Vagina (tissue), 2 donors: ENCODE measurements at regions not wholly inside any gene's neighbourhood (a gene's known extent, or its start where the extent isn't known, plus 50 kb on each side); places are given as distances from the start of the nearest gene placed in this dataset.

Experiments
- DNase-seq, 2 donors: peaks; one replicate each; pipeline ENCODE4 v3.0.0-alpha.2; 2017; ENCODE audit errors: extremely low spot score in 2 of 2
- H3K27ac ChIP-seq: fragments of 200-600 bp; sonication (generic); one replicate; pipeline ENCODE4 v1.5.1; 2019
- H3K27me3 ChIP-seq: fragments of 200-600 bp; sonication (generic); one replicate; pipeline ENCODE4 v1.5.1; 2019
- H3K36me3 ChIP-seq, 2 donors: fragments of 200-600 bp; sonication (generic); one replicate each; pipeline ENCODE4 v1.5.1; 2017 to 2019
- H3K4me1 ChIP-seq: fragments of 200-600 bp; sonication (generic); one replicate; pipeline ENCODE4 v1.5.1; 2019
- H3K4me3 ChIP-seq, 2 donors: fragments of 200-600 bp; sonication (generic); 1 replicate in 1 of 2; 2 replicates in 1 of 2; pipeline ENCODE4 v1.5.1; 2016 to 2019
- H3K9me3 ChIP-seq: fragments of 200-600 bp; sonication (generic); one replicate; pipeline ENCODE4 v1.5.1; 2019
- POLR2A ChIP-seq, 2 donors: fragments of 450-650 bp; IDR thresholded peaks; one replicate each; pipeline ENCODE4 v1.6.1; 2017; ENCODE audit warnings: antibody characterized with exemption in 2 of 2, mild to moderate bottlenecking in 2 of 2, moderate library complexity in 2 of 2
- POLR2AphosphoS5 ChIP-seq, 2 donors: sonication (generic); formaldehyde crosslinking; IDR thresholded peaks; one replicate each; pipeline ENCODE4 v1.9.0; 2017; ENCODE audit warnings: antibody characterized with exemption in 2 of 2, mild to moderate bottlenecking in 2 of 2, low read depth in 1 of 2; ENCODE audit not compliant: insufficient read depth in 1 of 2
- intact Hi-C: fragments of 100-400 bp; cut with DNase I; formaldehyde crosslinking; loops from one replicate; pipeline ENCODE4 v1.15.1; 2023
- TF ChIP-seq, protein P1 (sequence below), 3 experiments: fragments of 450-650 bp in 2 of 3; fragments of 200-600 bp in 1 of 3; sonication (generic) in 1 of 3; IDR thresholded peaks; one replicate each; pipeline ENCODE4 v1.5.1; 2017 to 2019; ENCODE audit warnings: antibody characterized with exemption in 3 of 3, mild to moderate bottlenecking in 2 of 3, moderate library complexity in 2 of 3

DNA sequence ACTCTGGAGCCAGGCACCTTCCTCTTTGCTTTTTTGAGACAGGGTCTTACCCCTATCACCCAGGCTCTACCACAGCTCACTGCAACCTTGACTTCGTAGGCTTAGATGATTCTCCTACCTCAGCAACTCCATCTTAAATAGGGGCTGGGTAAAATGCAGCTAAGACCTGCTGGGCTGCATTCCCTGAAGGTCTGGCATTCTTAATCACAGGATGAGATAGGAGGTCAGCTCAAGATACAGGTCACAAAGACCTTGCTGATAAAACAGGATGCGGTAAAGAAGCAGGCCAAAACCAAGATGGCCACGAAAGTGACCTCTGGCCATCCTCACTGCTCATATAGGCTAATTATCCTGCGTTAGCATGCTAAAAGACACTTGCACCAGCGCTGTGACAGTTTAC is 770.8 kb upstream of the PRKX start:
- Histone ChIP-seq H3K9me3 (no peaks in the 10 kb centered on the region), H3K36me3 (no peaks in the 10 kb centered on the region), H3K27me3 (no peaks in the 10 kb centered on the region), H3K4me1 (no peaks in the 10 kb centered on the region), H3K4me3 (no peak overlapping the region), H3K27ac (no peak overlapping the region)
- TF ChIP-seq, protein P1, sequence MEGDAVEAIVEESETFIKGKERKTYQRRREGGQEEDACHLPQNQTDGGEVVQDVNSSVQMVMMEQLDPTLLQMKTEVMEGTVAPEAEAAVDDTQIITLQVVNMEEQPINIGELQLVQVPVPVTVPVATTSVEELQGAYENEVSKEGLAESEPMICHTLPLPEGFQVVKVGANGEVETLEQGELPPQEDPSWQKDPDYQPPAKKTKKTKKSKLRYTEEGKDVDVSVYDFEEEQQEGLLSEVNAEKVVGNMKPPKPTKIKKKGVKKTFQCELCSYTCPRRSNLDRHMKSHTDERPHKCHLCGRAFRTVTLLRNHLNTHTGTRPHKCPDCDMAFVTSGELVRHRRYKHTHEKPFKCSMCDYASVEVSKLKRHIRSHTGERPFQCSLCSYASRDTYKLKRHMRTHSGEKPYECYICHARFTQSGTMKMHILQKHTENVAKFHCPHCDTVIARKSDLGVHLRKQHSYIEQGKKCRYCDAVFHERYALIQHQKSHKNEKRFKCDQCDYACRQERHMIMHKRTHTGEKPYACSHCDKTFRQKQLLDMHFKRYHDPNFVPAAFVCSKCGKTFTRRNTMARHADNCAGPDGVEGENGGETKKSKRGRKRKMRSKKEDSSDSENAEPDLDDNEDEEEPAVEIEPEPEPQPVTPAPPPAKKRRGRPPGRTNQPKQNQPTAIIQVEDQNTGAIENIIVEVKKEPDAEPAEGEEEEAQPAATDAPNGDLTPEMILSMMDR (IDR thresholded peaks at IDR 0.05): no peak
- TF ChIP-seq POLR2A (IDR thresholded peaks at IDR 0.05) (no peak), POLR2AphosphoS5 (IDR thresholded peaks at IDR 0.05; ENCODE audit: insufficient read depth in 1 of 2, low read depth in 1 of 2) (no peak)
- intact Hi-C loops: no loop called here
- DNase-seq: no peak

DNA sequence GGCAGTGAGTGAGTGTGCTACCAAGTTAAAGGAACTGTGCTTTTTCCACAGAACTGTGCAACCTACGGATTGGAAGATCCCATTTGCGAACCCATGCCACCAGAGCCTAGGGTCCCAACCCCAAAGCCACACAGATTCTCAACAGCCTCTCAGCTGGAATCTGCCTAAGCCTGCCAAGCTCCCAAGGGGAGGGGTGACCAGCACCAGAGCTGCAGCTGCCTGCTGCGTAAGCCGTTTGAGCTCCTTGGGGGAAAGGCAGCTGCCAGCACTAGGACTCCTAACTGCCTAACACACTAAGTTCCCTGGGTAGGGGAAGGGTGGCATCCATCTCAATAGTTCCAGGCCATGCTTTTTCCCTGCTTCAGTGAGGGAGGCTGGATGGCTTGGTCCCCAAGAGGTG is 738.1 kb upstream of the PRKX start:
- no peaks in the 10 kb centered on the region for H3K4me1 ChIP-seq
- DNase-seq: no peak
- no peak overlapping the region for H3K27ac ChIP-seq
- H3K36me3 ChIP-seq: no peaks in the 10 kb centered on the region
- TF ChIP-seq POLR2A (IDR thresholded peaks at IDR 0.05): no peak
- TF ChIP-seq, protein P1 (IDR thresholded peaks at IDR 0.05): no peak
- no peak for TF ChIP-seq POLR2AphosphoS5 (IDR thresholded peaks at IDR 0.05; ENCODE audit: insufficient read depth in 1 of 2, low read depth in 1 of 2)
- no peak overlapping the region for H3K4me3 ChIP-seq
- no peaks in the 10 kb centered on the region for H3K27me3 ChIP-seq
- H3K9me3 ChIP-seq: no peaks in the 10 kb centered on the region
- intact Hi-C loops: no loop called here

DNA sequence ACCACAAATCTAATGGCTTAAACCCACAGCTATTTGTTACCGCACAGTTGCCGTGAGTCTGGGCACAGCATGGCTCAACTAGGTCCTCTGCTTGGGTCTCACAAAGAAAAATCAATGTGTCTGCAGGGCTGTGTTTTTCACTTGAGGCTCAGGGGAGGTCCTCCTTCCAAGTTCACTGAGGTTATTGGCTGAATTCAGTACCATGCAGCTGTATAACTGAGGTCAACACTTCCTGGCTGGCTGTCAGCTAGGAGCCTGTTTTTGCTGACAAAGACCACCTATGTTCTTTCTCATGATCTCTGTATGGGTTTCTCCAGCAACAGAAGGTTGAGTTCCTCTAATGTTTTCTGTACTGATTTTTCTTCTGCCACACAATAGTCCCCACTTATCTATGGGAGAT is 736.7 kb upstream of the PRKX start:
- no peak for TF ChIP-seq POLR2A (IDR thresholded peaks at IDR 0.05)
- TF ChIP-seq, protein P1 (IDR thresholded peaks at IDR 0.05): no peak
- no peak for TF ChIP-seq POLR2AphosphoS5 (IDR thresholded peaks at IDR 0.05; ENCODE audit: insufficient read depth in 1 of 2, low read depth in 1 of 2)
- H3K27me3 ChIP-seq: no peaks in the 10 kb centered on the region
- no peaks in the 10 kb centered on the region for H3K36me3 ChIP-seq
- no peak overlapping the region for H3K4me3 ChIP-seq
- no peaks in the 10 kb centered on the region for H3K9me3 ChIP-seq
- no peak overlapping the region for H3K27ac ChIP-seq
- intact Hi-C loops: no loop called here
- DNase-seq: no peak
- no peaks in the 10 kb centered on the region for H3K4me1 ChIP-seq

DNA sequence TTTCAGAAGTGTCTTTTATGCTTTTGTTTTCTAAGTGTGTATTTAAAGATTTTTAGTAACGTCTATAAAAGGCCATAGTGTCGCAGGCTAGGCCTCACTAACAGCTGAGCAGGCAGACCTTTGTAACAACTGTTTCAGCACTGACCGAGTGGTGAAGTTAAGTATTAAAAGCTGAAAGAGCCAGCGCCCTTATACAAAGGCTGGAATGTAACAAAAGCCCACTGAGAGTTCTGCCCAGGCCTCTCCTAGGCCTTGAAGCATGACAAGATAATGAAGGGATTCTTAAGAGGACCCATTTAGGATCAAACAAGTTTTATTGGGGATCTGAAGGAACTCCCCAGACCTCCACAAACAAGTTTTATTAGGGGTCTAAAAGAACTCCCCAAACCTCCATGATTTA is 722.5 kb upstream of the PRKX start:
- H3K4me1 ChIP-seq: no peaks in the 10 kb centered on the region
- H3K9me3 ChIP-seq: no peaks in the 10 kb centered on the region
- no peaks in the 10 kb centered on the region for H3K27me3 ChIP-seq
- intact Hi-C loops: no loop called here
- TF ChIP-seq, protein P1 (IDR thresholded peaks at IDR 0.05): no peak
- TF ChIP-seq POLR2A (IDR thresholded peaks at IDR 0.05): no peak
- no peak for TF ChIP-seq POLR2AphosphoS5 (IDR thresholded peaks at IDR 0.05; ENCODE audit: insufficient read depth in 1 of 2, low read depth in 1 of 2)
- no peak for DNase-seq
- no peak overlapping the region for H3K4me3 ChIP-seq
- H3K27ac ChIP-seq: no peak overlapping the region
- H3K36me3 ChIP-seq: no peaks in the 10 kb centered on the region

DNA sequence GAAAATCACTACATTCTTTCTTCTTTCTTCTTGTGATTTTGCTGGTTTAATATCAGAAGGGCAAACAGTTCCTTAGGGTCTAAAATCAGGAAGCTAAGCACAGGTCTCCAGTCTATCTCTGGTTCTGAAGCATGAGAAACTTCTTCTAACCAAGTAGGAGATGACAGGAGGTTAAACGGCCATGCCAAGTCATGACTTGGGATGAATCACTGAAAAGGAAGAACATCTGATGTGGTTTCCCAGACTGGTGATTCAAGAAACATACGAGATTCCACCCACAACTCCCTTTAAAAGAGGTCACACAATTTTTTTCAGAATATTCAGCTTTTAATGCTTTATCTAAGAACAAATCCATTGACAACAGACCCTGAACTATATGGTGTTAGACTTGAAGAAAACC is 684.0 kb upstream of the PRKX start:
- Histone ChIP-seq H3K4me3 (no peak overlapping the region), H3K27me3 (no peaks in the 10 kb centered on the region), H3K36me3 (no peaks in the 10 kb centered on the region), H3K9me3 (no peaks in the 10 kb centered on the region), H3K27ac (no peak overlapping the region), H3K4me1 (no peaks in the 10 kb centered on the region)
- DNase-seq: no peak
- TF ChIP-seq POLR2AphosphoS5 (IDR thresholded peaks at IDR 0.05; ENCODE audit: insufficient read depth in 1 of 2, low read depth in 1 of 2) (no peak), POLR2A (IDR thresholded peaks at IDR 0.05) (no peak)
- TF ChIP-seq, protein P1 (IDR thresholded peaks at IDR 0.05): no peak
- intact Hi-C loops: no loop called here
